IPS-15b (cell line): ENCODE measurements at regions not wholly inside any gene's neighbourhood (a gene's known extent, or its start where the extent isn't known, plus 50 kb on each side); places are given as distances from the start of the nearest gene placed in this dataset.
"Not testable (repeated sequence)": the region's sequence is repeated elsewhere in the genome, so short reads cannot be mapped to it uniquely, and the experiment has no call there.

Experiments
- H3K27me3 ChIP-seq: one replicate; pipeline ENCODE4 v1.6.1; 2013; ENCODE audit warnings: low read length; ENCODE audit not compliant: control insufficient read depth, insufficient read depth
- H3K36me3 ChIP-seq: one replicate; pipeline ENCODE4 v1.6.1; 2013; ENCODE audit warnings: low read length; ENCODE audit not compliant: control insufficient read depth, insufficient read depth
- H3K4me1 ChIP-seq: one replicate; pipeline ENCODE4 v1.6.1; 2013; ENCODE audit warnings: mild to moderate bottlenecking, low read length; ENCODE audit not compliant: control insufficient read depth, insufficient read depth
- H3K4me3 ChIP-seq: one replicate; pipeline ENCODE4 v1.5.1; 2013; ENCODE audit warnings: low read depth, low read length
- H3K9ac ChIP-seq: one replicate; pipeline ENCODE4 v1.6.1; 2013; ENCODE audit warnings: low read depth, mild to moderate bottlenecking, low read length
- H3K9me3 ChIP-seq: one replicate; pipeline ENCODE4 v1.6.1; 2013; ENCODE audit warnings: mild to moderate bottlenecking, low read length; ENCODE audit not compliant: control insufficient read depth, insufficient read depth

DNA sequence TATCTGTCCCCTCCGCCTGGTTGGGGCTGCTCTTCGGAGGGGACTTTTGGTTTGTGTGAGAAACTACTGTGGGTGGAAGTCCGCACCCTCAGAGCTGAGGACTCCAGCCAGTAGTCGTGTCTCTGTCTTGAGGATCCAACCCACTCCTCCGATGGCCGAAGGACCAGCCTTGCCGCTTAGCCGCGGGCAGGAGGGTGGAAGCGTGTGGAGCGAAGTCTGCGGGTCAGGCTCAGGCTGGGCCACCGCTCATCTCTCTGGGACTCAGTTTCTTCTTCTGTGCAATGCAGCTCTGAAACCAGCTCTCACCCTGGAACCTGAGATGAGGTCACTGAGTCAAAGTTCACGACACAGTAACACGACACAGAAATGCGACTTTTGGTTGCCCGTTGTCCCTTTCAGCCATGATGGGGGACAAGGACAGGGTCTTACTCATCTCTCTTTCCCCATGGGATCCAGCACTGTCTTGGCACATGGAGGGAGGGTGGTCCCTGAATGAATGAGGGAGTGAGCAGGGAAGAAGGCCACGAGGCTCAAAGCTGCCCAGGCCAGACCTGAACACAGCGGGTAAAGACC, 133.3 kb upstream of the PODXL start:
- Histone ChIP-seq H3K4me3 (no peak overlapping the region), H3K4me1 (peaks cover 5% of the 10 kb centered on the region), H3K9ac (no peak overlapping the region), H3K9me3 (no peaks in the 10 kb centered on the region), H3K27me3 (peaks cover 4% of the 10 kb centered on the region), H3K36me3 (no peaks in the 10 kb centered on the region)

DNA sequence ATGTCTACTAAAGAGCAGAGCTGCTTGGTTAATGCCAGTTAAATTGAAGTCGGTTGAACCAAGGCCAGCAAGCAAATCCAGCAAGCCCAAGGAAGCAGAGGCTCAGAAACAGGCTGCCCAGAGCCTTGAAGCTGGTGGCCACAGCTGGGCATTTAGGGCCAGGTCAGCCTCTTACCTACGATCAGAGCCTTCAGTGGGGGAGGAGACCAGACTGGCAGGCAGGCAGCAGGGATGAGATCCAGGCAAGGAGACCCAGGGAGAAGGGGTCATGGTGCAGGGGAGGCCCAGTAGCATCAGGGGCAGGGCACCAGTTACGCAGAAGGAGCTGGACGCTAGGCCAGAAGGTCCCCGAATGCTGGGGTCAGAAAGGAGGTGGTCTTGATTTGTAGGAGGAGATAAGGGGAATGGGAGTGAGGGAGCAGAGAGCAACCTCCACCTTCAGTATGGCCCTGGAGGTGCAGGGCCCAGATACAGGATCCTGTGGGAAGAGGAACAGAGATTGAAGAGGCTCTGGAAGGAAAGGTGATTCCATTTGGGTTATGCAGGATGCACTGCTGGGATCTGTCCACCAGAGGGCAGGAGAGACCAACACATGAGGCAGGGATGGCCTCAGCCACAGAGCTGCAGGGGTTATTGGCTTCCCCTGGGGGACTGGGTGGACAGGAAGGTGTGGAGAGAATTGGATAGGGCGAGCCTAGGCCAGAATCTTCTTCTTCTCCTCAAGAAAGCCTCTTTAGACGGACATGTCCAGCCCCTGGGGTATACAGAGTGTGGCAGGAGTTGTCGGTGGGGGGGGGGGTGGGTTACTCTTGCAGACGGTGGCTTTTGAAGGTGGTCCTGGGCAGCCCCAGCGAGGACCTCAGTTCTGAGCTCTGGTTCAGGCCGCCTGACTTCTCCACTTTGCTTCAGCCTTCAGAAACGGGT, 132.6 kb upstream of the PODXL start:
- H3K36me3 ChIP-seq: no peaks in the 10 kb centered on the region
- H3K9ac ChIP-seq: no peak overlapping the region
- H3K27me3 ChIP-seq: peaks cover 4% of the 10 kb centered on the region
- H3K9me3 ChIP-seq: no peaks in the 10 kb centered on the region
- peaks cover 5% of the 10 kb centered on the region for H3K4me1 ChIP-seq
- no peak overlapping the region for H3K4me3 ChIP-seq

GRCh38 chr7:131687296-131687695, 130.9 kb upstream of the PODXL start:
- H3K9ac ChIP-seq: no peak overlapping the region
- no peaks in the 10 kb centered on the region for H3K27me3 ChIP-seq
- H3K4me1 ChIP-seq: peaks cover 5% of the 10 kb centered on the region
- H3K36me3 ChIP-seq: no peaks in the 10 kb centered on the region
- H3K4me3 ChIP-seq: no peak overlapping the region
- no peaks in the 10 kb centered on the region for H3K9me3 ChIP-seq

GRCh38 chr7:131686833-131687232, 130.4 kb upstream of the PODXL start:
- Histone ChIP-seq H3K36me3 (no peaks in the 10 kb centered on the region), H3K9me3 (no peaks in the 10 kb centered on the region), H3K4me1 (peaks cover 3% of the 10 kb centered on the region), H3K4me3 (no peak overlapping the region), H3K27me3 (no peaks in the 10 kb centered on the region), H3K9ac (no peak overlapping the region)

- Histone ChIP-seq H3K4me3 (no peak overlapping the region), H3K9ac (no peak overlapping the region), H3K4me1 (no peaks in the 10 kb centered on the region), H3K27me3 (no peaks in the 10 kb centered on the region), H3K9me3 (no peaks in the 10 kb centered on the region), H3K36me3 (no peaks in the 10 kb centered on the region)
These were observed 127.2 kb upstream of the PODXL start for GRCh38 chr7:131683536-131684125.

GRCh38 chr7:131681961-131682360, 125.5 kb upstream of the PODXL start:
- no peak overlapping the region for H3K9ac ChIP-seq
- H3K9me3 ChIP-seq: no peaks in the 10 kb centered on the region
- no peaks in the 10 kb centered on the region for H3K36me3 ChIP-seq
- no peaks in the 10 kb centered on the region for H3K27me3 ChIP-seq
- no peak overlapping the region for H3K4me3 ChIP-seq
- no peaks in the 10 kb centered on the region for H3K4me1 ChIP-seq

DNA sequence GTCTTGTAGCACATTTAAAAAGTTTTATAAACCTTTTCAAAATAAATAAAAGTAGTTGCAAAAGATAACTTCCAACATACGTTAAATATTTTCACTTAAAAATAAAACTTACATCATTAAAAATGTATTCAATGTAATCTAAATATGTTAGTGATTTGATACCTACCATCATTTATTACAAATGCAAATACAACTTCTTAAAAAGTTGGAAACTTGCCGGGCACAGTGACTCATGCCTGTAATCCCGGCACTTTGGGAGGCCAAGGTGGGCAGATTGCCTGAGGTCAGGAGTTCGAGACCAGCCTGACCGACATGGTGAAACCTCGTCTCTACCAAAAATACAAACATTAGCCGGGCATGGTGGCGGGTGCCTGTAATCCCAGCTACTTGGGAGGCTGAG, 122.6 kb upstream of the PODXL start:
- H3K9me3 ChIP-seq, H3K4me1 ChIP-seq, H3K9ac ChIP-seq, H3K36me3 ChIP-seq, H3K4me3 ChIP-seq, H3K27me3 ChIP-seq: not testable (repeated sequence)

GRCh38 chr7:131676850-131677249, 120.4 kb upstream of the PODXL start:
- not testable (repeated sequence) for H3K36me3 ChIP-seq, H3K9me3 ChIP-seq, H3K4me1 ChIP-seq, H3K4me3 ChIP-seq, H3K27me3 ChIP-seq, H3K9ac ChIP-seq

DNA sequence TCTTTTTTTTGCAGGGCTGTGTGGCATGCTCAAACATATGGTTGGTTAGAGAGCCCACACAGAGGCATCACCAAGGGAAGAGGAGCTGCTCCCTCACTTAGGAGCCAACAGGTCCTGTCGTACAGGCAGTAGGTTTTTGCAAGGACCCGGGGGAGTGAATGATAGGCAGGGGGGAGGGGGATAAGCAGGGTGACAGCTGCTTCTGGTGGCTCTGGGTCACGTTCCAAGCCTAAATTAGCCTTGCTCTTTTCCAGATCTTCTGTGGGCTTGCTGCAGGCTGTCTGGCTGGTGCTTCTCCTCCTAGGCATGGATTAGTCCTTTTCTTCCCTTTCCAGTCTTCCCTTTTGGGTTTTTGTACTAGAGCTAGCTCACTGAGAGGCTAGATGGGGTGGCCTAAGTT, 117.7 kb upstream of the PODXL start:
- no peaks in the 10 kb centered on the region for H3K4me1 ChIP-seq
- no peak overlapping the region for H3K4me3 ChIP-seq
- no peaks in the 10 kb centered on the region for H3K36me3 ChIP-seq
- peaks cover 3% of the 10 kb centered on the region for H3K27me3 ChIP-seq
- no peak overlapping the region for H3K9ac ChIP-seq
- H3K9me3 ChIP-seq: no peaks in the 10 kb centered on the region

DNA sequence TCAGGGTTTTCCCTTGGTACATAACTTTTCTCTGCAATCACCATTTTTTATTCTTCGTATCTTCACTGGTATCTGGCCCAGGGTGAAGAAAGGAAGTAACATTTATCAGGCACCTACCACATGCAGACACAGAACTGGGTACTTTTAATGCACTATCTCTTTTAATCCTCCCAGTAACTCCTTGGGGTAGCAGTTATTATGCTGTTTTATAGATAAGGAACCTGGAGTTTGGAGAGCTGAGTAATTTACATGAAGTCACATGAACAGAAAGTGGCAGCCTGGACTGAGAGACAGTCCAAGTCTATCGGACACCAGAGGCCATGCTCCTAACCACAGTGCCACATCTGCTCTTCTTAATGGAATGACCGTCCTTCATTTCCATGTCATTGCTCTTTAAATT, 117.1 kb upstream of the PODXL start:
- Histone ChIP-seq H3K27me3 (peaks cover 3% of the 10 kb centered on the region), H3K36me3 (no peaks in the 10 kb centered on the region), H3K9me3 (no peaks in the 10 kb centered on the region), H3K4me1 (no peaks in the 10 kb centered on the region), H3K4me3 (no peak overlapping the region), H3K9ac (no peak overlapping the region)

GRCh38 chr7:131670406-131670805, 114.0 kb upstream of the PODXL start:
- Histone ChIP-seq H3K9ac (no peak overlapping the region), H3K4me1 (no peaks in the 10 kb centered on the region), H3K4me3 (no peak overlapping the region), H3K9me3 (no peaks in the 10 kb centered on the region), H3K27me3 (peaks cover 3% of the 10 kb centered on the region), H3K36me3 (no peaks in the 10 kb centered on the region)

GRCh38 chr7:131667699-131668098, 111.3 kb upstream of the PODXL start:
- no peak overlapping the region for H3K4me3 ChIP-seq
- no peak overlapping the region for H3K9ac ChIP-seq
- H3K9me3 ChIP-seq: no peaks in the 10 kb centered on the region
- H3K4me1 ChIP-seq: no peaks in the 10 kb centered on the region
- H3K27me3 ChIP-seq: peaks cover 3% of the 10 kb centered on the region
- H3K36me3 ChIP-seq: no peaks in the 10 kb centered on the region
